Retinal pigment epithelial cell (primary cell): ENCODE measurements at regions not wholly inside any gene's neighbourhood (a gene's known extent, or its start where the extent isn't known, plus 50 kb on each side); places are given as distances from the start of the nearest gene placed in this dataset.

Experiments
- DNase-seq: peaks from one replicate; pipeline ENCODE4 v3.0.0-alpha.2; 2010; ENCODE audit warnings: low read depth
- H3K4me3 ChIP-seq: 2 replicates; pipeline ENCODE4 v1.5.1; 2011; ENCODE audit warnings: mild to moderate bottlenecking, low read length, control low read depth, moderate library complexity
- CTCF ChIP-seq: conservative IDR thresholded peaks from 2 replicates; pipeline ENCODE4 v1.5.1; 2011; ENCODE audit warnings: low read depth, low read length, control low read depth, inconsistent platforms

DNA sequence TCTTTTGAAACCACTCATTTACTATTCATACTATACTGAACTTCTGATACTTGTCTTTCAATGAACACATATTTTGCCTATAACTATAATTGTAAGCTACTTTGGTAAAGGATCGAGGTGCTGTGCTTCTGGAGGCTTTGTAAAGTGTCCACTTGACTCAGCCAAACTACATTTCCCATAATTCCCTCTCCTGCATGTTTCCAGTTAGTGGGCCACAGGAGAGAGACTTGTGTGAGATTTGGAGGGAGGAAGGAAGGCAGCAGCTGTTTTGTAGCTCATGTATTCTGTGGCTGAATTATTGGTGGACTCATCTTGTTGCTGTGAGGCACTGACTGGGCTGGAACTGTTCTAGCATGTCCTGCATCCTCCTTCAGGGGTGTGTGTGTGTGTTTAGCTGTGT lies 328.8 kb downstream of the ARL6IP6 start:
- no peak for TF ChIP-seq CTCF
- H3K4me3 ChIP-seq = no peak overlapping the region
- DNase-seq = no peak

DNA sequence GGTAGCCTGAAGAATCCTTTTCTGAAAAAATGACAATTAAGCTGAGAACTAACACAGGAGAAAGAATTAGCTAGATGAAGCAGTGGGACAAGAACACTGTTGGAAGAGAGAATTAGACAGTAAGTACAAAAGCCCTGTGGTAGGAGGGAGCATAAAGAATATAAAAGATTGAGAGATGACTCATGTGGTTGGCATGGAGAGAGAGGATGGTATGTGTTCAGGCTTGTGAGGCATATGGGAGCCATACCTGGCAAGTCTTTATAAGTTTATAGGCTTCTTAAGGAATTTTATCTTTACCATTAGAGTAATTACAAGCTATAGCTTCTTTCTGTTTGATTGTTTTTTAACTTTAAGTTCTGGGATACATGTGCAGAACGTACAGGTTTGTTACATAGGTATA lies 325.0 kb downstream of the ARL6IP6 start:
- no peak for TF ChIP-seq CTCF
- DNase-seq = no peak
- H3K4me3 ChIP-seq = no peak overlapping the region

GRCh38 chr2:153028626-153029025 lies 310.2 kb downstream of the ARL6IP6 start:
- no peak for TF ChIP-seq CTCF
- H3K4me3 ChIP-seq = no peak overlapping the region
- DNase-seq = no peak

GRCh38 chr2:153027533-153027932 lies 309.1 kb downstream of the ARL6IP6 start:
- DNase-seq = no peak
- H3K4me3 ChIP-seq = no peak overlapping the region
- no peak for TF ChIP-seq CTCF

- DNase-seq = no peak
- TF ChIP-seq CTCF = no peak
- no peak overlapping the region for H3K4me3 ChIP-seq
These were observed 301.8 kb downstream of the ARL6IP6 start for GRCh38 chr2:153020201-153020600.

GRCh38 chr2:153005071-153005730 lies 286.8 kb downstream of the ARL6IP6 start:
- TF ChIP-seq CTCF = no peak
- DNase-seq = no peak
- no peak overlapping the region for H3K4me3 ChIP-seq

DNA sequence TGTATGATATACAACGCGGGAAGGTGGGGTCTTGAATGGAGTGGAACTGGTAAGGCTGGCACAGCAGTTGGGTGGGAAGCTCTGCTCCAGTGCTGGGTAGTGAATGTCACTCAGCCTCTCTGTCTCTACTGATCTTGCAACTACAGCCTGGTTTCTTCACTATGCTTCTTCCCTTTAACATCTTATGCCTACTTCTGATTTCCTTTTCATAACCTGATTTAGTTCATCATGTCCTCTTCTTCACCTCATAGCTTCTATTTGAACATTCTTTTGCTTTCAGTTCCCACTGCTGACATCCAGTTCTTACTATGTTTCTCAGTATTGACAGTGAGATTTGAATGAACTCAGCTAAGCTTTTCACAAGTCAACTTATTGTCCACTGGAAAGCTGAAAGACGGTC lies 286.2 kb downstream of the ARL6IP6 start:
- DNase-seq = no peak
- TF ChIP-seq CTCF = no peak
- H3K4me3 ChIP-seq = no peak overlapping the region
